Gastrocnemius medialis (tissue), 4 donors: ENCODE measurements at regions not wholly inside any gene's neighbourhood (a gene's known extent, or its start where the extent isn't known, plus 50 kb on each side); places are given as distances from the start of the nearest gene placed in this dataset.

Experiments
- CTCF ChIP-seq, 5 experiments: fragments of 450-650 bp in 3 of 5; fragments of 200-600 bp in 2 of 5; sonication (generic) in 2 of 5; IDR thresholded peaks in 4 of 5; conservative IDR thresholded peaks in 1 of 5; 1 replicate in 4 of 5; 2 replicates in 1 of 5; pipeline ENCODE4 v1.5.1; 2016 to 2019; ENCODE audit warnings: antibody characterized with exemption in 5 of 5, mild to moderate bottlenecking in 3 of 5, moderate library complexity in 3 of 5
- POLR2A ChIP-seq, 2 donors: fragments of 450-650 bp; IDR thresholded peaks; one replicate each; pipeline ENCODE4 v1.6.1; 2017; ENCODE audit warnings: antibody characterized with exemption in 2 of 2, mild to moderate bottlenecking in 2 of 2, moderate library complexity in 2 of 2

- TF ChIP-seq CTCF (IDR thresholded peaks at IDR 0.05 in 4 of 5, conservative IDR thresholded peaks at IDR 0.05 in 1 of 5) (no peak), POLR2A (IDR thresholded peaks at IDR 0.05) (no peak)
These were observed 750.2 kb downstream of the HDGFL1 start for GRCh38 chr6:23319582-23319981.
